GM13977 (cell line): ENCODE measurements at regions not wholly inside any gene's neighbourhood (a gene's known extent, or its start where the extent isn't known, plus 50 kb on each side); places are given as distances from the start of the nearest gene placed in this dataset.

Source experiments
- DNase-seq: peaks from one replicate; pipeline ENCODE4 v3.0.0; 2012; ENCODE audit warnings: low spot score
- CTCF ChIP-seq: IDR thresholded peaks from 2 replicates; pipeline ENCODE4 v1.5.1; 2012; ENCODE audit warnings: mild to moderate bottlenecking, control low read depth; ENCODE audit not compliant: insufficient read depth; ENCODE audit errors: extremely low read depth, missing control alignments
- in situ Hi-C: fragments of 300-500 bp; cut with MboI; formaldehyde crosslinking; loops from one replicate; pipeline ENCODE4 v1.12.0; 2022; ENCODE audit warnings: low sequenced_read_pairs, low pct_unique_long_range_greater_than_20kb, mixed read lengths, inconsistent platforms; ENCODE audit not compliant: unreplicated experiment

GRCh38 chr7:130932667-130933432 is 198.8 kb upstream of the KLF14 start:
- in situ Hi-C loops, result no loop called here
- TF ChIP-seq CTCF, result no peak
- no peak for DNase-seq

GRCh38 chr7:130933919-130934318 is 199.9 kb upstream of the KLF14 start:
- in situ Hi-C loops, result no loop called here
- TF ChIP-seq CTCF, result no peak
- no peak for DNase-seq

GRCh38 chr7:130935564-130936157 is 201.7 kb upstream of the KLF14 start:
- DNase-seq, result no peak
- in situ Hi-C loops, result no loop called here
- TF ChIP-seq CTCF, result no peak

GRCh38 chr7:130936202-130936931 is 202.4 kb upstream of the KLF14 start:
- in situ Hi-C loops, result no loop called here
- TF ChIP-seq CTCF, result no peak
- no peak for DNase-seq

- no peak for TF ChIP-seq CTCF
- in situ Hi-C loops, result no loop called here
- no peak for DNase-seq
These were observed 203.0 kb upstream of the KLF14 start for GRCh38 chr7:130937016-130937415.

- DNase-seq, result no peak
- in situ Hi-C loops, result no loop called here
- TF ChIP-seq CTCF, result no peak
These were observed 203.8 kb upstream of the KLF14 start for GRCh38 chr7:130937830-130938229.
